IPS-18a (cell line): ENCODE measurements at regions not wholly inside any gene's neighbourhood (a gene's known extent, or its start where the extent isn't known, plus 50 kb on each side); places are given as distances from the start of the nearest gene placed in this dataset.

Experiments used
- H3K27ac ChIP-seq: one replicate; pipeline ENCODE4 v1.5.1; 2013; ENCODE audit warnings: low read length
- H3K27me3 ChIP-seq: one replicate; pipeline ENCODE4 v1.6.1; 2013; ENCODE audit warnings: mild to moderate bottlenecking, low read length; ENCODE audit not compliant: control insufficient read depth, insufficient read depth
- H3K36me3 ChIP-seq: one replicate; pipeline ENCODE4 v1.6.1; 2013; ENCODE audit warnings: low read depth, low read length; ENCODE audit not compliant: control insufficient read depth
- H3K4me1 ChIP-seq: one replicate; pipeline ENCODE4 v1.6.1; 2013; ENCODE audit warnings: low read depth, low read length; ENCODE audit not compliant: control insufficient read depth
- H3K4me3 ChIP-seq: one replicate; pipeline ENCODE4 v1.5.1; 2013; ENCODE audit warnings: low read length
- H3K9ac ChIP-seq: one replicate; pipeline ENCODE4 v1.6.1; 2013; ENCODE audit warnings: mild to moderate bottlenecking, low read length, moderate library complexity
- H3K9me3 ChIP-seq: one replicate; pipeline ENCODE4 v1.6.1; 2013; ENCODE audit warnings: low read depth, low read length; ENCODE audit not compliant: control insufficient read depth

- Histone ChIP-seq H3K4me3 (no peak overlapping the region), H3K36me3 (no peaks in the 10 kb centered on the region), H3K4me1 (peaks cover 31% of the 10 kb centered on the region), H3K27ac (peak overlapping the region; percentile 39), H3K9ac (no peak overlapping the region), H3K27me3 (no peaks in the 10 kb centered on the region), H3K9me3 (no peaks in the 10 kb centered on the region)
Measured at GRCh38 chr20:53711333-53712211, 117.9 kb upstream of the ZNF217 start.

GRCh38 chr20:53708129-53708968 is 114.7 kb upstream of the ZNF217 start:
- Histone ChIP-seq H3K9me3 (no peaks in the 10 kb centered on the region), H3K27me3 (no peaks in the 10 kb centered on the region), H3K27ac (no peak overlapping the region), H3K4me3 (no peak overlapping the region), H3K9ac (no peak overlapping the region), H3K36me3 (no peaks in the 10 kb centered on the region), H3K4me1 (peaks cover 34% of the 10 kb centered on the region)

- Histone ChIP-seq H3K4me3 (no peak overlapping the region), H3K27me3 (no peaks in the 10 kb centered on the region), H3K36me3 (no peaks in the 10 kb centered on the region), H3K27ac (no peak overlapping the region), H3K4me1 (peaks cover 33% of the 10 kb centered on the region), H3K9me3 (no peaks in the 10 kb centered on the region), H3K9ac (no peak overlapping the region)
Measured at GRCh38 chr20:53707371-53708055, 113.9 kb upstream of the ZNF217 start.

- H3K4me3 ChIP-seq, result no peak overlapping the region
- peaks cover 25% of the 10 kb centered on the region for H3K4me1 ChIP-seq
- no peak overlapping the region for H3K9ac ChIP-seq
- H3K9me3 ChIP-seq, result no peaks in the 10 kb centered on the region
- H3K27me3 ChIP-seq, result no peaks in the 10 kb centered on the region
- no peaks in the 10 kb centered on the region for H3K36me3 ChIP-seq
- no peak overlapping the region for H3K27ac ChIP-seq
Measured at GRCh38 chr20:53706466-53707370, 113.1 kb upstream of the ZNF217 start.

GRCh38 chr20:53706008-53706465 is 112.4 kb upstream of the ZNF217 start:
- no peak overlapping the region for H3K27ac ChIP-seq
- no peak overlapping the region for H3K9ac ChIP-seq
- peaks cover 24% of the 10 kb centered on the region for H3K4me1 ChIP-seq
- H3K9me3 ChIP-seq, result no peaks in the 10 kb centered on the region
- no peaks in the 10 kb centered on the region for H3K36me3 ChIP-seq
- H3K4me3 ChIP-seq, result no peak overlapping the region
- H3K27me3 ChIP-seq, result no peaks in the 10 kb centered on the region

GRCh38 chr20:53702617-53703016 is 109.0 kb upstream of the ZNF217 start:
- Histone ChIP-seq H3K36me3 (no peaks in the 10 kb centered on the region), H3K4me1 (peaks cover 17% of the 10 kb centered on the region), H3K9ac (no peak overlapping the region), H3K9me3 (no peaks in the 10 kb centered on the region), H3K27me3 (no peaks in the 10 kb centered on the region), H3K27ac (no peak overlapping the region), H3K4me3 (no peak overlapping the region)

GRCh38 chr20:53699906-53700305 is 106.3 kb upstream of the ZNF217 start:
- Histone ChIP-seq H3K36me3 (no peaks in the 10 kb centered on the region), H3K27me3 (no peaks in the 10 kb centered on the region), H3K4me1 (no peaks in the 10 kb centered on the region), H3K9me3 (no peaks in the 10 kb centered on the region), H3K9ac (no peak overlapping the region), H3K4me3 (no peak overlapping the region), H3K27ac (no peak overlapping the region)

- no peaks in the 10 kb centered on the region for H3K27me3 ChIP-seq
- no peaks in the 10 kb centered on the region for H3K36me3 ChIP-seq
- H3K4me3 ChIP-seq, result no peak overlapping the region
- H3K9me3 ChIP-seq, result no peaks in the 10 kb centered on the region
- no peak overlapping the region for H3K9ac ChIP-seq
- H3K27ac ChIP-seq, result no peak overlapping the region
- H3K4me1 ChIP-seq, result no peaks in the 10 kb centered on the region
Measured at GRCh38 chr20:53699085-53699674, 105.5 kb upstream of the ZNF217 start.

GRCh38 chr20:53698371-53698978 is 104.8 kb upstream of the ZNF217 start:
- no peak overlapping the region for H3K9ac ChIP-seq
- H3K4me1 ChIP-seq, result no peaks in the 10 kb centered on the region
- no peaks in the 10 kb centered on the region for H3K36me3 ChIP-seq
- no peaks in the 10 kb centered on the region for H3K9me3 ChIP-seq
- no peak overlapping the region for H3K4me3 ChIP-seq
- H3K27ac ChIP-seq, result no peak overlapping the region
- no peaks in the 10 kb centered on the region for H3K27me3 ChIP-seq

- H3K9ac ChIP-seq, result no peak overlapping the region
- no peaks in the 10 kb centered on the region for H3K27me3 ChIP-seq
- no peak overlapping the region for H3K4me3 ChIP-seq
- no peaks in the 10 kb centered on the region for H3K9me3 ChIP-seq
- H3K27ac ChIP-seq, result no peak overlapping the region
- H3K36me3 ChIP-seq, result no peaks in the 10 kb centered on the region
- no peaks in the 10 kb centered on the region for H3K4me1 ChIP-seq
Measured at GRCh38 chr20:53695797-53696527, 102.3 kb upstream of the ZNF217 start.
